ENCODE measurements at regions not wholly inside any gene's neighbourhood (a gene's known extent, or its start where the extent isn't known, plus 50 kb on each side); places are given as distances from the start of the nearest gene placed in this dataset.
"Not testable (repeated sequence)": the region's sequence is repeated elsewhere in the genome, so short reads cannot be mapped to it uniquely, and the experiment has no call there.

DNA sequence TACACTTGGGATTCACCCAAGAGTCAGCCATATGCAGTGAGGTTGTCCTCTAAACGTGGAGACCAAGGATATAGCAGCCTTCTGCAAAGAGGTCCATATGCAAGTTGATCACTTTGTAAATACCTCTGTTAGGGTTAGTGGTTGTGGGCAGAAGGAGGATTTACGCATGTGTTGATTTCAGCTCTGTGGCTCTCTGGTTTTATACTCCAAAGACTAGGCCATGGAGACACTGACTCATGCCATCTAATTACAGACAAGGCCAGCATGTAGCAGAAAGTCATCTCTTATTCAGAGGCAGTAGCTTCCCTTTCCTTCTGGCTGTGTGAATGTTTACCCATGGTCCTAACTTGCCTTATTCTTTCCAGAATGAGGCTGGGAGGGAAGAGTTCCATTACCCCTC lies 140.9 kb upstream of the GOLGA6L4 start:
- DNase-seq (ENCODE audit: low spot score) = not testable (repeated sequence)

DNA sequence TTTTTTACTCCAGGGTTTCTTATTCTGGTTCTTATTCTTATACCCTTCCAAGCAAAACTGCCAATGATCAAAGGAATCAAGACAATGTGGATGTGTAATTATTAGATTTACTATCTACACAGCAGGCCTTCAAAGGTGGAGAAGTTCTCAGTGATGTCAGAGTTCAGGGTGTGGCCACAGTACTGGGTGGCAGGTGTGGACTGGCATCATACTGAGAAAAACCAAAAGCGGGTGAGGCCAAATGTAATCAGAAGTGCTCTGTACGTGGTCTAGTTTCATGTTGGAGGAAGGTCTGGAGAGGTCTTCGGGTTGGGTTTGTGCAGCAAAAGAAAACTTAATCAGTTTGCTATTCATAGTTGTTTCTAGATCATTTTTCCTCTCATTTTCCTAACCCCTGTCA lies 138.5 kb upstream of the GOLGA6L4 start:
- not testable (repeated sequence) for DNase-seq (ENCODE audit: low spot score)

DNA sequence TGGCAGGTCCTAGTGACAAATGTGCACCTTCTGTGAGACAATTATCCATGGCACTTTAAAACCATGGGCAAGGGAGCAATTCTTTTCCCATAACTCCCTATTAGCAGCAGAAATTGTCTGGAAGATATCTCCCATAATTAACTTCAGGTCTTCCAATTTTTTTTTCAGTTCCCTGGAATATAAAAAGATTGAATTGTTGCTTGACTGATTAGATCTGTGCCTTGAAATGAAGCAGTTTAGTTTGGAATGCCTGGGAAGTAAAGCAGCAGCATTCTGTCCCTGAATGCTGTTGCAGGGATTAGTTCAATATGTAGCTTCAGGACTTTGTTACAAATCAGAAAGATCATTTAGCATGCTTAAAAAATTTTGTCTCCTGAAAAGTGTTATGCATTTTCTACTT lies 137.0 kb upstream of the GOLGA6L4 start:
- no peak for DNase-seq (ENCODE audit: low spot score)

DNA sequence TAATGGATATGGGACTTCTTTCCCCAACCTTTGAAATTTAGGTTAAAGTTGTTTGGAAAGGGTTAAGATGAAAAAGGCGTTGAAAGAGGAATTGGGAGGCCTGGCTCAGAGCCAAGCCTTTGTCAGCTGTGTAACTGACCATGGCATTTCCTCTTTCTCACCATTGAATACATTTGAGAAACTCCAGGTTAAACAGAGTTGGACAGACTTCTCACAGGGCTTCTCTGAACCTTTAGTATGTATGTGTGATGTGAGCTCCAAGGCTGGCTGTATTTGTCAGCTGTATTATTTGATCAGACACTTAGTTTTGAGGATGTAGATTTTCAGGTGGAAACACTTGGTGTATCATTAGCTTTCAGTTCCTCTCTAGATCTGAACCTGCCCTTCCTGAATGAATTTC lies 136.4 kb upstream of the GOLGA6L4 start:
- no peak for DNase-seq (ENCODE audit: low spot score)

DNA sequence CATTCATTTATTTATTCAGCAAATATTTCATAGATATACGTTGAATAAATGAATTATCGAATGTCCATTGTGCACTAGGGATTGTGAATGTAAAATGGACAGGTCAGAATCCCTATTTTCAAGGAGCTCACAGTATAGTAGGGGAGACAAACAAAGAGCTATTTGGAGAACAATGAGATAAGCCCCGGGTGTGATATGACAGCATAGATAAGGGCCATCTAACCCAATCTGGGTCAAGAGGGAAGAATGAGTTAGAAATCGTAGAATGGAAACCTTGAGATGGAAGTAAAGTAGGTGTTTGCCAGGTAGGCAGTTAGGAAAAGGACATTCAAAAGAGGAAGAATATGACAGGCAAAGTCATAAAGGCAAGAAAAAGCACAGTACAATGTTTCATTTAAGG lies 132.2 kb upstream of the GOLGA6L4 start:
- no peak for DNase-seq (ENCODE audit: low spot score)

DNA sequence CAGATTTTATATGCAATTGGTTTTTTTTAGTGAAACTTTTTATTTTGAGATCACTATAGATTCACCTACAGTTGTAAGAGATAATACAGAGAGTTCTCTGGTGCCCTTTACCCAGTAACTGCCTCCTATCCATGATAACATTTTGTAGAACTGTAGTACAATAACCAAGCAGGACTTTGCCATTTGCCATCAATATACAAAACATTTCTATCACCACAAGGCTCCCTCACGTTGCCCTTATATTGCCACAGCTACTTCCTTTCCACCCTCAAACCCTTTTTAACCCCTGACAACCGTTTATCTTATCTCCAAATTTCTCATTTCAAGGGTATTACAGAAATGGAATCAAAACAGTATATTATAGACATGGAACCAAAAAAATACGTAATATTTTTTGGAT lies 130.7 kb upstream of the GOLGA6L4 start:
- no peak for DNase-seq (ENCODE audit: low spot score)

DNA sequence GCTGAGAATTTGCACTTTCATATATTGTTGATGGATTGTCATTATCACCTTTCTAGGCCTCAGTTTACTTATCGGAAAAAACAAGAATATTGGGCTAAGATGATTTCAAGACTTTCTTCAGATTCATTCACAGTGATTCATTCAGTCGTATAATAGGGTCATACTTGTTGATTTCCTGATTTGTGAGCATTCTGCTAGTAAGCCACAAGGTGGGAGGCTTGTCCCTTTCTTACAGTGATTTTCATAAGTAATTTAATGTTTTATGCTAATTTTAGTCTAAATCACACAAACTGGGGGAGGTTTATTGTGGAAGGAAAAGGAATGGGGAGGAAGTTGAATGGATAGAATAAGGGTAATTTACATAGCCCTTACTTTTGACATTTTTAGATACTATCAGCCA lies 126.8 kb upstream of the GOLGA6L4 start:
- DNase-seq (ENCODE audit: low spot score) = no peak

DNA sequence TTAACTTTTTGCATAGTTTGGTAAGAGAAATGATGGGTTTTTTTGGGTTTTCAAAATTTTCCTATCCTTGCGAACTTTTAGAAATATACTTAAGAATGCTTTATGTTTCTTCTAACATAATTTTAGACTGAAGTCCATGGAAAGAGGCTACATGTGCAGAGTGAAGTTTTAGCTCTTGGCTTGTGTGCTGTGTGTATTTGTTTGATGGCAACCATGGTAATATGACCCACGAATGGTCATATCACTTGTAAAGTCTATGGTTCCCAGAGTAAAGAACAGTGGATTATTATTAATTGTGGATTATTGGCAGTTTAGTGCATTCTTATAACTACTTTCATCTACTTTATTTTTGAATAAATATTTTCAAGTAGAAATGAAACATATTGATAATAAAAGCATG lies 124.0 kb upstream of the GOLGA6L4 start:
- no peak for DNase-seq (ENCODE audit: low spot score)

DNA sequence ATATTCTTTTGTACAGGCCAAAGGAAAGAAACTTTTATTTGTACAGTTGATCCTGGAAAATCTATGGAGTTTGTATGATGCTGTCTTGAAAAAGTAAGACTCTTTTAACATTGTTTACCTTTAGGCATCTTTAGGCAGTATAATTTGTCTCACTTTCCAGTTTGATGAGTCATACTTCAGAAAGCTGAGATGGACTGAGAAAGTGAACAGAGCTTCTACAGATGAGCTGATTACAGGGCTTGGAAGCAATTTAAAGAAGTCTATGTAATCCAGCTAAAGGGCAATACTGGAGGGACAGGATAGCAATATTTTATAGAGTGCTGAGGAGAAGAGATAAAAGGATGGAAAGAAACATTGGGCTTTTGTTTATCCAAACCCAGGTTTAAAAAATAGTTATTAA lies 123.5 kb upstream of the GOLGA6L4 start:
- DNase-seq (ENCODE audit: low spot score) = no peak

DNA sequence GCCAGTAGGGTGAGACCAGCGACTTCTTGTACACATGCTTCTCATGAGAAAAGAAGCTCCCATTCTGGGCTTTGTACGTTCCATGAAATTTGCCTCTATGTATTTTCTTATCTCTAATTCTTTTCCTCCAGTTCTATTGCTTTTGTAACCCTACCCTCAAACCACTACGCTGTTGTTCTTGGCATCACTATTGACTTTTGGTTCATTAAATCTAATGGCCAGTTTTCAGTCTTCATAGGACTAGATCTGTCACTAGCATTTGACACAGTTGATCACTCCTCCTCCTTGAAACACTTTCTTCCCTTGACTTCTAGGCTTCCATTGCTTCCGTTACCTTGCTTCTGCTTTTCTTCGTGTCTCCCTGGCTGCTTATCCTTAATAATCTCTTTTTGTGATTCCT lies 121.7 kb upstream of the GOLGA6L4 start:
- no peak for DNase-seq (ENCODE audit: low spot score)

DNA sequence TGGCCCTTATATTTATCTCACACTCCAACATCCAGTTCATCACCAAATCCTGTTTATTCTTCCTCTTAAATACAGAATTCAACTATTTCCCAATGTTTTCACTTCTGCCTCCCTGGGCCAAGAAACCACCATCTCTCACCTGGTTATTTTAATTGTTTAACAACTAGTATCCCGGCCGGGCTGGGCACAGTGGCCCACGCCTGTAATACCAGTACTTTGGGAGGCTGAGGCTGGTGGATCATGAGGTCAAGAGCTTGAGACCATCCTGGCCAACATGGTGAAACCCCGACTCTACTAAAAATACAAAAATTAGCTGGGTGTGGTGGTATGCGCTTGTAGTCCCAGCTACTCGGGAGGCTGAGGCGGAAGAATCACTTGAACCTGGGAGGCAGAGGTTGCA lies 120.9 kb upstream of the GOLGA6L4 start:
- not testable (repeated sequence) for DNase-seq (ENCODE audit: low spot score)

DNA sequence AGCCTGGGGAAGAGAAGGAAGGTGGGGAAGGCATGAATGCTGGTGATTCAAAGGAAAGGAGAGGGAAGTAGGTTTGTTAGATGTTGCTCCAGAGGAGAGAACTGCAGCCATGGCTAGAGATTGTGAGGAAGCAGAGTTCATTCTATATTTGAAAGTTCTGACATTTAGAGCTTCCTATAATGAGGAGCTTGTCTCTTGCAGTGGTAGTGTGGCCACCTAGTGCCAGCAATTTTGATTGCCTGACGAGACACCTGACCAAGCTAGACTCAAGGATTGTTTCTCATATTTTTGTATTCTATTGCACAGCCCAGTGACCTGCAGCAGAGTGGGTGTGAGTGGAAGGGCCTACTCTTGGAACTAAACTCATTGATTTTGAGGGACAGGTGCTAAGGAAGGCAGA lies 116.2 kb upstream of the GOLGA6L4 start:
- DNase-seq (ENCODE audit: low spot score) = not testable (repeated sequence)

DNA sequence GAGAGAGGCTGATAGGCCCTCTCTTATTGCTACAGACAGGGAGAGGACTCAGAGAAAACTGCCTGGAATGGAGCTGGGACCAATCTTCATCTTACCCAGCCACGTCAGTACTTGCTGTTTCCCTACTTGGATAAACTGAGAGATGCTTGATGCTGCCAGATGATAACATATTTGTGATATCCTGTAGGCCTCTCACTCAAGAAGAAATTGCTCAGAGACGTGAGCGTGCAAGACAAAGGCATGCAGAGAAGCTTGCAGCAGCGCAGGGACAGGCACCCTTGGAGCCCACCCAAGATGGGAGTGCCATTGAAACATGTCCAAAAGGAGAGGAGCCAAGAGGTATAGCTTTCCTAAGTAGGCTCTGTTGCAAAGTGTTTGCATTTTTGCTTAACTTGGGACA lies 114.7 kb upstream of the GOLGA6L4 start:
- DNase-seq (ENCODE audit: low spot score) = not testable (repeated sequence)

DNA sequence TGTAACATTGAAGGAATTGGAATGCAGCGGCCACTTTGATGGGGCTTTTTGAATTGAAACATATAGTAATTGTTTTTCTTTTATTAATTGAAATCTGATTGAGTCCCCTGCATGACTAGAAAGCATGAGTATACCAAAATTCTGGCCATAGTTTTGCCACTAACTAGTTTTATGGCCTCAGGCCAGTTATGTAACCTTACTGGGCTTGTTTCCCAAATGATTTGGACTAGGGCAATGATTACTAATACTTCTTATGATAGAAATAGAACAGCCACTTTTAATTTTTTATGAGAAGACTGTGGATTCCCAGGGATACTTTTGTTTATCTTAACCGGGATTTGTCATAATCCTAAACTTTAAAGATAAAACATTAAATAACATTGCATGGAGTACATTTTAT lies 106.9 kb upstream of the GOLGA6L4 start:
- not testable (repeated sequence) for DNase-seq (ENCODE audit: low spot score)

DNA sequence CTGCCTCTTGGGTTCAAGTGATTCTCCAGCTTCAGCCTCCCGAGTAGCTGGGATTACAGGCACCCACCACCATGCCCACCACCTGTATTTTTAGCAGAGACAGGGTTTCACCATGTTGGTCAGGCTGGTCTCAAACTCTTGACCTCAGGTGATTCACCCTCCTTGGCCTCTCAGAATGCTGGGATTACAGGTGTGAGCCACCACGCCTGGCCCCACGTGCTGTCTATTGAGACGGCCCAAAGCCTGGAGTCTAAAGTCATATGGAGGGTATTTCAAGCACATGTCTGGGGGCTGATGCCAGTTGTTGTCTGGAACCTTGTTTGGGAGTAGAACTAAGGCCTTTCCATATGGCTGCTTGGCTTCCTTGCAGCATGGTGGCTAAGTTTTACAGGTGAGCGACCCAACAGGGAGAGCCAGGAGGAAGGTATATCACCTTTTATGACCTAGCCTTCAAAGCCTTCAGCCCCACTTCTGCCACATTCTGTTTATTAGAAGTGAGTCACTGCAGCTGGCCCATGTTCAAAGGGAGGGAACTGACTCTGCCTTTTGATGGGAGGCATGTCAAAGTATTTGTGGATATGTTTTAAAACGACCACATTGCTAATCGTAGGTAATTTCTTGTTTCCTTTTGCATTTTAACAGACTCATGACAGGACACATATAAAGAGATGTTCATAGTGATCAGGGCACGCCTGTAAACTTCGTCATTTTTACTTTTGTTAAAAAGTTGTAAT lies 105.3 kb upstream of the GOLGA6L4 start:
- not testable (repeated sequence) for DNase-seq (ENCODE audit: low spot score)

DNA sequence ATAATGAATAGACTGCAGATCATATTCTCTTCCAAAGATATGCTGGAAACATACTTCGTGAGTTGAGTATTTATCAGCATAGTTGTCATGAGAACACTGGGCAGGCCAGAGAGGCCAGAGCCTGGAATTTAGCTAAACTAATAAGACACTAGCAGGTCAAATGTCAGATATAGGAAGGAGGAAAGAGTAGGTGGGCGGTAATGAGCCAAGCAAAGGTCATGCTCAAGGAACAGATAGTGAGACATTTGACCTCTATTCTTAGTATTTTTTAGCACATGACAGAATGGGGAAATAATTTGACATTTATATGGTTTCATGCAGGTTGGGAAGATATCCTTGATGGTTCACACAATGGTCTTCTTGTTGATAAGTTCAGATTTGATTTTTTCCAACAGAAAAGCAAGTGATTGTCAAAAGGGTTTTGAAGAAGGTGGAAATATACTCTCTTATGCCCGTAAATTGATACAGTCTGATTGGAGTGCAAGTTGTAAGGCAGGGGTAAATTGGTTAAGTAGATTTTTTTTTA lies 99.6 kb upstream of the GOLGA6L4 start:
- not testable (repeated sequence) for DNase-seq (ENCODE audit: low spot score)

DNA sequence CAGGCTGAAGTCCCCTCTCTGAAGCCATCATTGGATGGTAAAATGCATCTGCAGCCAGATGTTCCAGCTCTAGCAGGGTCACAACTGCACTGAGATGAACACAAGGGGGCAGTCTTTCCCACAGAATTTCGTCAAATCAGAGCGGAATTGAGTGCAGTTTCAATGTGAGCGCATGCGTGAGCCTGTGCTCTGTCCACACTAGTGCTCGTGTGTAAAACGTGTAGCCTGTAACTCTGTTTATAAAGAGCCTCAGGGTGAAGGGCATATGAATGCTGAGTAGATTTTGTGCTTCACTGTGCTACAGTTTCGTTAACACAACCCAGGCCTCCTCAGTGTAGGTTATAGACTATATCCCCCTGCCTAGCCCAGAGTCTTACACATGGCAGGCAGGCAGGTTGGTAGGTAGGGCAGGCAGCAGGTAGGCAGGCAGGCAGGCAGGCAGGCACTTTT lies 92.7 kb upstream of the GOLGA6L4 start:
- peak; percentile 59 for DNase-seq (ENCODE audit: low spot score)

DNA sequence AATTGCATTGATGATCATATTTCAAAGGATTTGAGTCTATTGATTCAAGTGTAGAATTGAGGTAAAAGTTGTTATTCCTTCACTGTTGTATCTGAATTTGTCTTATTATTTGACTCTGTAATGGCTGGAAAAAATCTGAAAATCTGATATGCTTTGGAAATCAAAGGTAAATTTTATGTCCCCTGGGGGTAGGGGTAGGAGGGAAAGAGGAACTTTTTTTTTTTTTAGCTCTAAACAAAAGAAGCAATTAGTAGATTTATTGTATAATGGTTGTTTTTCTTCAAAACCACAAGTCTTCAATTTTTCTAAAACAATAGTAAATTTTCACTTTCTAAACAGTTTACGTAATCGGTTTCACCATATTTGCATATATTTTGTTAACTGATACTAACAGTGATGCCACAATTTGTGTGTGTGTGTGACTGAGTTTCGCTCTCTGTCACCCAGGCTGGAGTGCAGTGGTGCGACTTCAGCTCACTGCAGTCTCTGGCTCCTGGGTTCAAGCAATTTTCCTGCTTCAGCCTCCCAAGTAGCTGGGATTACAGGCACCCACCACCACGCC lies 91.7 kb upstream of the GOLGA6L4 start:
- DNase-seq (ENCODE audit: low spot score) = no peak

DNA sequence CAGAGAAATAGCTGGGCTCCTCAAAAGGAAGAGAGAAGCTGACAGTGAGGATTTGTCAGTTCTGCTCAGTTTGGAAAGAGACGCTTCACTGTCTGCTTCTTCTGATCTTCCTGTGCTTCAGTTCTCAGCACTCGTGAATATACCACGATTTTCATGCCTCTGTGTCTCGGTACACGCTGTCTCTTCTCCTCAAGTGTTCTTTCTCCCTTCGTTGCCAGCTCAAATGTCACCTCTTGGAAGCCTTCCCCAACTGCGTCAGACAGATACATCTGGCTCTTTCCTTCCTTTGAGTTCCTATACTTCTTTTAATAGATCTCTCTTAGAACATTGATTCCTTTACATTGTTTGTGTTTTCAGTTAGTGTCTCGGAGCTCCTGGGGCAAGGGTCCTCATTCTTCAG lies 90.6 kb upstream of the GOLGA6L4 start:
- not testable (repeated sequence) for DNase-seq (ENCODE audit: low spot score)

DNA sequence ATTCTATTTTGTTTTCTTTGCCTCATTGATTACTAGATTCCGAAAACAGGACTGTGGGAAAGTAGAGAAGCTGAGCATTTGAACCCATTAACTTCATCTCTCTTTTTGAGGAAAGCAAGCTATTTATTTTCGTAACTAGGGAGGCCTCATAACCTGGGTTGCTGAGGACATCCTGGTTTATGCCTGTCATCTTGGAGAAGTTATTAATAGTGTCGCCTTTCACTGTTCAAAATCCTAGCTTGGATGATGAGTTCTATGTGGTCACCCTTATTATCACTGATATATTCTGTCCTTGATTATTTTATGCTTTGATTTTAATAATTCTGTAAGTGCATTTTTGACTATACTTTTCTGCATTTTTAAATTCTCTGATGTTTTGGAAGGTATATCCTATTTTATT lies 89.3 kb upstream of the GOLGA6L4 start:
- DNase-seq (ENCODE audit: low spot score) = not testable (repeated sequence)

DNA sequence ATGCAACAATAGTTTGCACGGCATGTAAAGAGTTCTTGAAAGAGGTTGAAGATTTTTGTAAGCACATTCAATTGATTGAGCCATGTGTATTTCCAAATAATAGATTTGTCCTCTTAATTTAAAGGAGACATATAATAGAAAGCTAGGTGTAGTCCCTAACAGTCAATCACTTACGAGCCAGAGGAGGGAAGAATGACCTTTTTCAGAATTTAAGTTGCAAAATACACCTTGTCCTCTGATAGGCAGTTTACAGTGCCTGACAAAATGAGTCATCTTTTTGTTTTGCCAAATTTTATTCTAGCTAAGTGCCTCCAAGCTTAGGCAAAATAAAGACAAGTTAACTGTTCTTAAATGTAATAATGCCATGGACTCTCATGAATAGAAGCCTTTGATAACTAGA lies 88.3 kb upstream of the GOLGA6L4 start:
- DNase-seq (ENCODE audit: low spot score) = not testable (repeated sequence)

DNA sequence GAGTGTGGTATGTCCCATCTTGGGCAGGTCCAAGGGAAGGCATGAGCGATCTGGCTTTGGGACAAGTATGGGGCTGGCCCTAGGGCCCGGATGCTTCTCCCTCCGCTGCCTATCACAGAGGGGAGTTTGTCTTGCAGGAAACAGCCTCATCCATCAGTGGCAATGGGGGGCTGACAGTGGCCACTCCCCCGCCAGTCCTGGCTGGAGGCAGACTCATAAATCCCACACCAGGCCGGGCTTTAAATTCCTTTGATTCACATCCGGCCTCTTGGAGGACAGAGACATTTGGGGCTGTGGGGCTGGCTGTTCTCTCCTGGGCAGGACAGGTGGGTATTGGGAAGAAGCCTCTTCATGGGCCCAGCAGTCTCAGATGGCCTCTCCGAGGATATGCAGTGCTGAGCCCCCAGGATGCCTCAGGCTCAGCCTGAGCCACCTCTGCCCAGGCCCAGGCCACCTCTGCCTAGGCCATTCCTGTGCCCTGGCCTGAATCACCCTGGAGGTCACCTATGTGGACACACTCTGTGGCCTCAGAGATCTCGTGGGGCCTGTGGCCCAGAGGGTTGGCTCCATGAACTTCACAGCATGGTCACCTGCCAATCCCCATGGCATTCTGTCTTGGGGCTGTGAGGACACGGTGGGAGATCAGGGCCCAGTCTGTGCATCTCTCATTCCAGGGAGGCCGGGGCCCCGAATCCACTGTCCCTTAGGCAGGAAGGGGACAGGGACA lies 84.2 kb upstream of the GOLGA6L4 start:
- no peak for DNase-seq (ENCODE audit: low spot score)

DNA sequence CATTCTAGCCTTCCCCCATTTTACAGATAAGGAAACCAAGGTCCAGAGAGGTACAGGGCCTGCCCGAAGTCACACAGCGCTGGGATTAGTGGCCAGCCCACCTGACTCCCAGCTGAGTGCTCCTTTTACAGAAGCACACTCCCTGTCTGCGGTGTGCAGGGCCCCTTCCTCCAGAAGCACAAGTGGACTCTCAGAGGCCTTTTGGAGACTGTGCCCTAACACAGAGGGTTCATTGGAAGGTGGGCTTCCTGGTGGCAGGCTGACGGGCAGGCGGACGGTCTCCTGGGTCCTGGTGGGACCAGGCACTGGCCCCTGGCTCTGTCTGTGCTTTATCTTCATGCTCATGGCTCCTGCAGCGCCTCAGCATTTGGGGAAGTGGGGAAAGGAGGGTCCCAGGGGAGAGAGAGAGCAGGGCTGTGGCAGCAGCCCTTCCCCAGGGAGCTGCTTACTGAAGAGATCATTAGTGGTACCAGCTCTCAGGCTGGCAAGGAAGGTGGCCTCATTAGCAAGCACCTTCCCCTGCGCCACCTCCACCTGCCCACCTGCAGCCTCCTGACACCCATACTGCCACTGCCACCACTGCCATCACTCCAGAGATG lies 83.1 kb upstream of the GOLGA6L4 start:
- DNase-seq (ENCODE audit: low spot score) = not testable (repeated sequence)

Measured in putamen (tissue), 1 donor.